Lung (tissue), 11 donors: ENCODE measurements at regions not wholly inside any gene's neighbourhood (a gene's known extent, or its start where the extent isn't known, plus 50 kb on each side); places are given as distances from the start of the nearest gene placed in this dataset.

Source experiments
- ATAC-seq: fragments of 200-7000 bp; cut with Tn5 transposase; one replicate; pipeline ENCODE4 v1.9.1; 2020; ENCODE audit warnings: moderate number of reproducible peaks; ENCODE audit not compliant: insufficient read depth, low FRiP score
- DNase-seq, 3 donors: peaks; one replicate each; pipeline ENCODE4 v3.0.0-alpha.2; 2013 to 2017
- H3K27ac ChIP-seq, 2 donors: one replicate each; pipeline ENCODE4 v1.5.1; 2013; ENCODE audit warnings: mild to moderate bottlenecking in 2 of 2, moderate library complexity in 2 of 2, control low read depth in 1 of 2, inconsistent platforms in 1 of 2, low read depth in 1 of 2, low read length in 1 of 2
- H3K27me3 ChIP-seq, 3 donors: one replicate each; pipeline ENCODE4 v1.5.1; 2013; ENCODE audit warnings: low read length in 2 of 3; ENCODE audit not compliant: control insufficient read depth in 3 of 3, insufficient read depth in 3 of 3
- H3K36me3 ChIP-seq, 4 donors: one replicate each; pipeline ENCODE4 v1.5.1; 2013; ENCODE audit warnings: low read length in 4 of 4, mild to moderate bottlenecking in 1 of 4, moderate library complexity in 1 of 4; ENCODE audit not compliant: control insufficient read depth in 4 of 4, insufficient read depth in 4 of 4
- H3K4me1 ChIP-seq, 5 donors: one replicate each; pipeline ENCODE4 v1.5.1; 2013; ENCODE audit warnings: low read length in 5 of 5, mild to moderate bottlenecking in 2 of 5, moderate library complexity in 1 of 5; ENCODE audit not compliant: control insufficient read depth in 5 of 5, insufficient read depth in 5 of 5
- H3K4me3 ChIP-seq: one replicate; pipeline ENCODE4 v1.5.1; 2013; ENCODE audit warnings: mild to moderate bottlenecking, control low read depth, moderate library complexity
- H3K9ac ChIP-seq, 2 donors: one replicate each; pipeline ENCODE4 v1.5.1; 2013; ENCODE audit warnings: low read length in 2 of 2, control low read depth in 1 of 2; ENCODE audit not compliant: insufficient read depth in 1 of 2
- H3K9me3 ChIP-seq, 4 donors: one replicate each; pipeline ENCODE4 v1.5.1; 2013; ENCODE audit warnings: low read length in 3 of 4, mild to moderate bottlenecking in 1 of 4, moderate library complexity in 1 of 4; ENCODE audit not compliant: control insufficient read depth in 4 of 4, insufficient read depth in 3 of 4
- CTCF ChIP-seq: IDR thresholded peaks from 2 replicates; pipeline ENCODE4 v1.5.1; 2012; ENCODE audit warnings: mild to moderate bottlenecking; ENCODE audit errors: control extremely low read depth, extremely low read depth
- WGBS, 2 donors: extraction: QIAGEN DNeasy Blood & Tissue Kit; methylation state at CpG; one replicate each; pipeline ENCODE4 v1.1.7; 2013; 5-methylcytosine and 5-hydroxymethylcytosine counted together
- donor health status: control.
- donor health status: control.
- donor health status: Bipolar disorder and iron deficiency.
- donor health status: healthy.
- donor health status: DM: yes; HTN: yes; CAD: no.

DNA sequence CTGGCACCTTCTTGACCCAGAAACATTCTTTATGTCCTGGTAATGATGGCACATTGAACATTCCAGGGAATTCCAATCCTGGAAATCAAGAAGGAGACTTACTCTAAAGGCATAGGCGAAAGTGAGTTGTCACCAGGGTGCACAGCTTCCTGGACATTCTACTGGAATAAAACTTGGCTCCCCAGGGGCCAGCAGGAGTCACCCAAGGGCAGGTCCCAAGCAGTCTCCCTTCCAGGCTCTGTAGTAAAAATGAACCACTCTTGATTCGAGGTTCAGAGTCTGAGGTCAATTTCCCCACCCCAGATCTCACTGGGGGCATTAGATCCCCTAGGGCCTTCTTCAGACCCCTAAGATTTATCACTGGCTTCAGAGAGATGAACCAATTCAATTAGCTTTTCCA lies 338.7 kb upstream of the GATB start:
- TF ChIP-seq CTCF, result no peak
- Histone ChIP-seq H3K9ac (no peak overlapping the region), H3K9me3 (no peaks in the 10 kb centered on the region), H3K27ac (no peak overlapping the region), H3K4me3 (no peak overlapping the region), H3K27me3 (no peaks in the 10 kb centered on the region), H3K36me3 (no peaks in the 10 kb centered on the region), H3K4me1 (peaks cover 0 to 7% (median 0%) of the 10 kb centered on the region in 5 donors)
- ATAC-seq, result no peak
- 88% methylated on average over 2 of the region's 2 CpGs for WGBS, 2 donors
- DNase-seq, result no peak

DNA sequence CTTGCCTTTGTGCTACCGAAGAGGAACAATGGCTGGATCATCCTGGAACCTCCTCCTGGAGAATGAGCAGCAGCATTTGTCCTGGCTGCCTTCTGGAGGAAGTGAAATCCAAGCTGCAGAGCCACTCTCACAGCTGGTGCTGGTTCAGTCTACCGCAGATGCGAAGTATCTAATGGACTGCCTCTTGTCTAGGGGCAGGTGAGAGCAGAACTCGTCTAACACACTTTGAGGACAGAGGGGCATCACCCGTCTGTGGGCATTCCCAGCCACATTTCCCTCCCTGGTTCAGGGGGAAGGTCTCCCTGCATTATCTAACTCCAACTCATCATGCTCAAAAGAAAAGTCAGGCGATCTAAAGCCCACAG lies 338.2 kb upstream of the GATB start:
- H3K27ac ChIP-seq, result no peak overlapping the region
- no peaks in the 10 kb centered on the region for H3K9me3 ChIP-seq
- ATAC-seq (no peak), DNase-seq (no peak)
- H3K9ac ChIP-seq, result no peak overlapping the region
- H3K4me1 ChIP-seq, result peaks cover 0 to 7% (median 0%) of the 10 kb centered on the region in 5 donors
- H3K36me3 ChIP-seq, result no peaks in the 10 kb centered on the region
- TF ChIP-seq CTCF, result no peak
- no peak overlapping the region for H3K4me3 ChIP-seq
- H3K27me3 ChIP-seq, result no peaks in the 10 kb centered on the region
- WGBS, 2 donors, result 72 to 90% methylated on average over 6 of the region's 6 CpGs

GRCh38 chr4:152098365-152099060 lies 337.7 kb upstream of the GATB start:
- peaks cover 0 to 7% (median 0%) of the 10 kb centered on the region in 5 donors for H3K4me1 ChIP-seq
- H3K9ac ChIP-seq, result no peak overlapping the region
- H3K9me3 ChIP-seq, result no peaks in the 10 kb centered on the region
- H3K27me3 ChIP-seq, result no peaks in the 10 kb centered on the region
- H3K27ac ChIP-seq, result no peak overlapping the region
- DNase-seq (no peak), ATAC-seq (no peak)
- no peaks in the 10 kb centered on the region for H3K36me3 ChIP-seq
- WGBS, 2 donors, result 95 to 97% methylated on average over 8 of the region's 8 CpGs
- H3K4me3 ChIP-seq, result no peak overlapping the region
- no peak for TF ChIP-seq CTCF

GRCh38 chr4:152097371-152097770 lies 336.6 kb upstream of the GATB start:
- no peaks in the 10 kb centered on the region for H3K27me3 ChIP-seq
- 94 to 97% methylated on average over 3 of the region's 3 CpGs for WGBS, 2 donors
- TF ChIP-seq CTCF, result no peak
- no peaks in the 10 kb centered on the region for H3K36me3 ChIP-seq
- H3K4me3 ChIP-seq, result no peak overlapping the region
- H3K9ac ChIP-seq, result no peak overlapping the region
- ATAC-seq, result no peak
- H3K9me3 ChIP-seq, result no peaks in the 10 kb centered on the region
- DNase-seq, result no peak
- H3K4me1 ChIP-seq, result peaks cover 0 to 7% (median 0%) of the 10 kb centered on the region in 5 donors
- no peak overlapping the region for H3K27ac ChIP-seq
